Bronchial epithelial cell (primary cell): ENCODE measurements at regions not wholly inside any gene's neighbourhood (a gene's known extent, or its start where the extent isn't known, plus 50 kb on each side); places are given as distances from the start of the nearest gene placed in this dataset.

ENCODE experiments used
- DNase-seq: peaks from one replicate; pipeline ENCODE4 v3.0.0-alpha.2; 2010; ENCODE audit warnings: low read depth
- FAIRE-seq: peaks from 2 replicates; lab custom pipeline; 2011; peaks lifted over from hg19 to GRCh38; lab: Jason Lieb, UNC
- H3K27me3 ChIP-seq: 2 replicates; pipeline ENCODE4 v1.5.1; 2011; ENCODE audit warnings: low read length; ENCODE audit not compliant: control insufficient read depth, insufficient read depth
- H3K36me3 ChIP-seq: 2 replicates; pipeline ENCODE4 v1.5.1; 2011; ENCODE audit warnings: low read length; ENCODE audit not compliant: control insufficient read depth, insufficient read depth
- H3K4me3 ChIP-seq: 2 replicates; pipeline ENCODE4 v1.5.1; 2011; ENCODE audit warnings: mild to moderate bottlenecking, low read depth, low read length, control low read depth
- TF ChIP-seq, protein P1 (sequence below): IDR thresholded peaks from 2 replicates; pipeline ENCODE4 v1.5.1; 2011; ENCODE audit warnings: mild to moderate bottlenecking, moderate library complexity, low read length, control low read depth, inconsistent platforms; ENCODE audit not compliant: insufficient read depth, severe bottlenecking

DNA sequence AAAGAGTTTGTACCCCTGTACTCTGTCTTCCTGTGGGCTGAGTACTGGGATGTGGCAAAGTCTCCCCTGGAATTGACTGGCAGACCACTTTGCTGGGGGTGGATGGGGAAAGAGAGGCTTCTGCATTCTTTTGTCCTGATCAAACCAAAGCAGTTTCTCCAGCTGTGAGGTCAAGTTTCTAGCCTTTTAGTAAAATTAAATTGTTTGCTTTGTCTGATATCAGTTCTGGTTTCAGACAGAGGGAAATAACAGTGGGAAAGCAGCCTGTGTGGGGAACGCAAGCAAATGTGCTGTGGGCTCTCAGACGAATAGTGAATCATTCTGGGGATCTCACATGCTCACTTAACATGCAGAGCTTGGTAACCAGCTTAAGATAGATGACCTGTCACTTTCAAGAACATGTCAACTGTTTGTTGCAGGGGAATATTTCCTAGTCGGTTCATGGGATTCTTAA lies 151.6 kb downstream of the FAT3 start:
- Histone ChIP-seq H3K4me3 (no peak overlapping the region), H3K27me3 (peaks cover 3% of the 10 kb centered on the region), H3K36me3 (no peaks in the 10 kb centered on the region)
- peak; percentile 12 for DNase-seq
- TF ChIP-seq, protein P1, sequence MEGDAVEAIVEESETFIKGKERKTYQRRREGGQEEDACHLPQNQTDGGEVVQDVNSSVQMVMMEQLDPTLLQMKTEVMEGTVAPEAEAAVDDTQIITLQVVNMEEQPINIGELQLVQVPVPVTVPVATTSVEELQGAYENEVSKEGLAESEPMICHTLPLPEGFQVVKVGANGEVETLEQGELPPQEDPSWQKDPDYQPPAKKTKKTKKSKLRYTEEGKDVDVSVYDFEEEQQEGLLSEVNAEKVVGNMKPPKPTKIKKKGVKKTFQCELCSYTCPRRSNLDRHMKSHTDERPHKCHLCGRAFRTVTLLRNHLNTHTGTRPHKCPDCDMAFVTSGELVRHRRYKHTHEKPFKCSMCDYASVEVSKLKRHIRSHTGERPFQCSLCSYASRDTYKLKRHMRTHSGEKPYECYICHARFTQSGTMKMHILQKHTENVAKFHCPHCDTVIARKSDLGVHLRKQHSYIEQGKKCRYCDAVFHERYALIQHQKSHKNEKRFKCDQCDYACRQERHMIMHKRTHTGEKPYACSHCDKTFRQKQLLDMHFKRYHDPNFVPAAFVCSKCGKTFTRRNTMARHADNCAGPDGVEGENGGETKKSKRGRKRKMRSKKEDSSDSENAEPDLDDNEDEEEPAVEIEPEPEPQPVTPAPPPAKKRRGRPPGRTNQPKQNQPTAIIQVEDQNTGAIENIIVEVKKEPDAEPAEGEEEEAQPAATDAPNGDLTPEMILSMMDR = no peak
- no peak for FAIRE-seq

DNA sequence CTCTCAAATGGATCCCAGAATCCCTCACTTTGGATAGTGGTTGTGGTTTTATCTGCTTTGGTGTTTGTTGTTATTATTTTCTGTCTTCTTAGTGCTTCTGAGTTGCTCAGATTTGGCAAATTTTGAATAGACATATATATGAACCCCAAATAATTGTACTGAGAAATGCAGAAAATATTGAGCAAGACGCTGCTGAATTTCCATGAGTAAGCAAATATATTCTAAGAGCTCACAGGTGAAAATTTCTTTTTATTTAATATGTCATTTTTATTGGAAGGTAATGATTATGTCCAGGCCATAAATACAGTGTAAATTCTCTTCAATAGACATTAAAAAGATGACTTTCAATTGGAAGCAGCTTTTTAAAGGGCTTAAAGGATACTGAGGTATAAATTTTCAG lies 152.1 kb downstream of the FAT3 start:
- peaks cover 3% of the 10 kb centered on the region for H3K27me3 ChIP-seq
- TF ChIP-seq, protein P1 = no peak
- no peaks in the 10 kb centered on the region for H3K36me3 ChIP-seq
- DNase-seq (no peak), FAIRE-seq (no peak)
- H3K4me3 ChIP-seq = no peak overlapping the region

DNA sequence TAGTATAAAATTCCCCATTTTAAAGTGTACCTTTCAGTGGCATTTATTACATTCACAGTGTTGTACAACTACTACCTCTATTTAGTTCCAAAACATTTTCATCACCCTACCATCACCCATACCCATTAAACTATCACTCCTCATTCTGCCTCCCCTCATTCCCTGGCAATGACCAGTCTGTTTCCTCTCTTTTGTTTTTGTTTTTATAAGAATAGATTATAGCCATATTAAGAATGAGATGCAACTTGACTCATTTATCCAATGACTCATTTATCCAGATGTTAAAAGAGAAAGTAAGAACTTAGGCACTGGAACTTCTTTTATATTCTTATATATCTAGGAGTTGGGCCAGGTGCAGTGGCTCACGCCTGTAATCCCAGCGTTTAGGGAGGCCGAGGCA lies 156.3 kb downstream of the FAT3 start:
- DNase-seq (peak; percentile 81), FAIRE-seq (no peak)
- TF ChIP-seq, protein P1 = no peak
- Histone ChIP-seq H3K36me3 (no peaks in the 10 kb centered on the region), H3K4me3 (no peak overlapping the region), H3K27me3 (peaks cover 3% of the 10 kb centered on the region)

DNA sequence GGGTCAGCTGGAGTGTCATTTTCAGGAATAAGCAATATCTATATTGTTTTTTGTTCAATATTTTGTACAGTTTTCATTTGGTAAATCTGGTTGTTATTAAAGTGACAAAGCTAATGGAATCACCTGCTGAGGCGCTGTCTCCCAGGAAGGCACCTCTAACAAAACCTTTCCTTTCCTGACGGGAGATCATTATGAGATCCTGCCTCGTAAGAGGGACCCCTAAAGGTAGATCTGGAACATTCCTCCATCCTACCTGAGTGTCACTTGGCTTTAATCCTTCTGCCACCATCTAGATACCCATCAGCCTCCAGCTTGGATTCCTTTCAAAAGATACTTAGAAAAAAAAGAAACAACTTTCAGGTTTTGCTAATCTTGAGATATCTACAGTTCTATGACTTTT lies 157.7 kb downstream of the FAT3 start:
- no peak for FAIRE-seq
- Histone ChIP-seq H3K36me3 (no peaks in the 10 kb centered on the region), H3K4me3 (no peak overlapping the region), H3K27me3 (no peaks in the 10 kb centered on the region)
- TF ChIP-seq, protein P1 = no peak
- DNase-seq = no peak

DNA sequence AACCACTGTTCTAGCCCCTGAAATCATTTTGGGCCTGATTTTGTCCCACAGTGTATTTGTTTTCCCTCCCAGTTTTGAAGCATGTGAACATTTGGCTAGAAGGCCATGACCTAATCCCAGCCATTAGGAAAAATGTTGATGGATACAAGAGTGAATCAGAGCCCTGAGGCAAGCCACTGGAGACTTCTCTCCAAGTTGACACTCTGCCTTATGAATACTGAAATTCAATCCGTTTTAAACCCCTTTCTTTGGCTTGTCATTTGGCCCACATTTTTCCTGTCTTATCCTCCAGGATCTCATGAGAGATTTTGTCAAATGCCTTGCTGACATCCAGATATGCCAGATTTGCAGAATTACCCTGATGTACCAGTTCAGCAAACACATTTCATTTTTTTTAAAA lies 158.8 kb downstream of the FAT3 start:
- Histone ChIP-seq H3K36me3 (no peaks in the 10 kb centered on the region), H3K4me3 (no peak overlapping the region), H3K27me3 (no peaks in the 10 kb centered on the region)
- DNase-seq (peak; percentile 82), FAIRE-seq (no peak)
- TF ChIP-seq, protein P1 = no peak

DNA sequence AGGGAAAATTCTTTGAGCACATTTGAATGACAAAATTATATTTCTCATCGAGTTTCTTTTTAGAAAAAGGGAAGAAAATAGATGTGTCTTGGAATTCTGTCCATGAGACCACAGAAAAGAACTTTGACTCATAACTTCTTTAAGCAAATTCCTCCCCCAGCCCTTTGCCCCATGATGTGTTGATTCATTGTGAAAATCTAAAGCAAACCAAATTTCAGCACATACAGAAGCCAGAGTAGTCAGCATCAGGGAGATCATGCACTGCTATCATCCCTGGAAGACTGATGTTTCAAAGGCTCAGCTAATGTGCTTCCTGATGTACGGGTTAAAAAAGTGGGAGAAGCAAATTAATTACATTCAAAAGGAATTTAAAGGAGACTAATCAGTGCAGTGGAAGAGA lies 159.7 kb downstream of the FAT3 start:
- no peaks in the 10 kb centered on the region for H3K36me3 ChIP-seq
- TF ChIP-seq, protein P1 = no peak
- FAIRE-seq (no peak), DNase-seq (no peak)
- H3K27me3 ChIP-seq = no peaks in the 10 kb centered on the region
- H3K4me3 ChIP-seq = no peak overlapping the region
